ENCODE measurements at regions not wholly inside any gene's neighbourhood (a gene's known extent, or its start where the extent isn't known, plus 50 kb on each side); places are given as distances from the start of the nearest gene placed in this dataset.
A peak's percentile ranks its signal among the peaks of the same experiment; 100 is the strongest.
"Not testable (repeated sequence)": the region's sequence is repeated elsewhere in the genome, so short reads cannot be mapped to it uniquely, and the experiment has no call there.

DNA sequence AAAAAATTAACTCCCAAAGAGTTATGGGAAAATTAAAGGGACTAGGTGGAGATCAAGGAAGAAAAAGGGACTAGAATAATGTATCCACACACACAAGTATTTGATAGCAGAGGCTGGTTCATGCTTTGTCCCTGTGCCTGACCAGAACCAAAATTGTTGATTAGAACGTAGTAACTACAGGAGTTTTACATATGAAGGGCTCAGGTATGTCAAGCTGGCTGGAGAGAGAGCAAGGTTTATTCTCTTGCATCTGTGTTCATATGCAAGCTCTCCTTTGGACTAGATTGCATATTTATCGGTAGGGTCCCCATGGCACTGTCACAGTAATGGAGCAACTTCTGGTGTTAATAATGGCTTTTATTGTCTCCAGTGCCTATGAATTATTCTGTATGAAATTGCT, 239.9 kb upstream of the TRPM3 start:
- DNase-seq = no peak

- no peak for DNase-seq
Measured at GRCh38 chr9:71357346-71357745, 235.9 kb upstream of the TRPM3 start.

- DNase-seq = no peak
Measured at GRCh38 chr9:71355884-71356283, 234.5 kb upstream of the TRPM3 start.

- DNase-seq = no peak
Measured at GRCh38 chr9:71353720-71354119, 232.3 kb upstream of the TRPM3 start.

DNA sequence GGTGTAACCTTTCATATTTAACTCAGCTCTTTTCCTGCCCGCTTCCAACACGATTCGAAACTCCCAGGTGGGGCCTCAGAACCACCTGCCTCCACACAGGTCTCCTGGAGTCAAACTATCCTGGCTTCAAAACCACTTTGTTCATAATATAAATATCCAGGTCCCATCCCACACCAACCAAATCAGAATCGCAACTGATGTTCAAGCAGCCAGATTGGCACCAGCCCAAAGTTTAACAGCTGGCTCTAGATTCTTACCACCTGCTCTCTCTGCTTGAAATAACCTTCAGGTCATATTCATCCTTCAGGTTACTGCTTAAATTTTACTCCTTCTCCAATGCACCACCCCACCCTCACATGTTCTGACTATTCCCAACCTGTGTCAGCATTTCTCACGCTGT, 231.4 kb upstream of the TRPM3 start:
- DNase-seq = no peak

GRCh38 chr9:71349218-71349617, 227.8 kb upstream of the TRPM3 start:
- no peak for DNase-seq

- no peak for DNase-seq
Measured at GRCh38 chr9:71333321-71333720, 211.9 kb upstream of the TRPM3 start.

- DNase-seq = no peak
Measured at GRCh38 chr9:71331603-71332002, 210.2 kb upstream of the TRPM3 start.

DNA sequence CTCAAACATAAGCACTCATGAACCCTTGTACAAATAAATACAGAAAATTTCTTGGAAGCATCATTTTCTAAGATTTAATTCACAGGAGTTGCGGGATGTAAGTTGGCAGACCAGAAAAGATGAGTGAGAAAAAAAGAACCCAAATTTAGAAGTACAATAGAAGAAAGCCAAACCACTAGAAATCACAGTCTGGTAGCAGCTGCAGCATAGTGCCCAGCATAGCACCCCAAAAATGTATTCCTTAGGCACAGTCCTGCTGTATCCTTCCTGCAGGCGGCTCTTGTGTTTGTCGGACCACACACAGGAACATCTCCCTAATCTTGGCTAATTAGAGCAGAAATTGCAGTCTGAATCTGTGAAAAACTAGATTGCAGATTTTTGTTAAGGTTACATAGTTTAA, 208.5 kb upstream of the TRPM3 start:
- no peak for DNase-seq

GRCh38 chr9:71326360-71326759, 204.9 kb upstream of the TRPM3 start:
- no peak for DNase-seq

- no peak for DNase-seq
Measured at GRCh38 chr9:71323357-71323756, 201.9 kb upstream of the TRPM3 start.

DNA sequence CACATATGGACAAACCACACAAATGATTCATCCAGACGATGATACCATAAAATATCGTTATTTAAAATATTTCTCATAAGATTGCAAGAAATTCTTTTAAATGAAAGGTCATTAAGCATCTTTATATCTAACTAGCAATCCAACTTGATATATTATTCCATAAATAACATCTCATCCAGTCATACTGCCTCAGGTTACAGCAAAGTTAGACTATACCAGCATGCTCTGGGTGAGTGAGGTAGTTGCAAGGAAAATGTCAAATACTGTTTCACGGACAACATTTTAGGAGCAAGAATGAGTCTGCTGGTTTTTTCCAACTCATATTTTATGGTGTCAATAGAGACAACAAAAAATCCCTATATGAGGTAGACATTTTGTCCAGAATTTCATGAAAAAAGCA, 200.9 kb upstream of the TRPM3 start:
- no peak for DNase-seq

GRCh38 chr9:71308454-71308853, 187.0 kb upstream of the TRPM3 start:
- no peak for DNase-seq

GRCh38 chr9:71306134-71306533, 184.7 kb upstream of the TRPM3 start:
- no peak for DNase-seq

DNA sequence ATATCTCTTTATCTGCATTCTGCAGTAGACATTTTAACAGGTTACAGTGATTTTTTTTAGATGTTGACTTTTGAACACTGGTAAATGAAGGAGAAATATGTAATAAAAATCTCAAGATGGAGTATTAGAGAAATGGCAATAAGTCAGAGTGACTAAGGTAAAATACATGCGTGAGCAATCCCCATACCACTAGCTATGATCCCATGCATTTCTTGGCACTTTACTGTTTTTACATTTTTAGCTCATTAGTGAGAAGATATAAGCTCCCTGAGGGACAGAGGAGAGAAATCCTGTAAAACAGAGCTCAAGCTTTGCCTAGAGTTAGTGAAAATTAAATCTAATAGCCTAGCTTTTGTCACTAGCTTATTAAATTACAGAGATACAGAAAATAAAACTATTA, 181.9 kb upstream of the TRPM3 start:
- no peak for DNase-seq

- no peak for DNase-seq
Measured at GRCh38 chr9:71302776-71303175, 181.4 kb upstream of the TRPM3 start.

DNA sequence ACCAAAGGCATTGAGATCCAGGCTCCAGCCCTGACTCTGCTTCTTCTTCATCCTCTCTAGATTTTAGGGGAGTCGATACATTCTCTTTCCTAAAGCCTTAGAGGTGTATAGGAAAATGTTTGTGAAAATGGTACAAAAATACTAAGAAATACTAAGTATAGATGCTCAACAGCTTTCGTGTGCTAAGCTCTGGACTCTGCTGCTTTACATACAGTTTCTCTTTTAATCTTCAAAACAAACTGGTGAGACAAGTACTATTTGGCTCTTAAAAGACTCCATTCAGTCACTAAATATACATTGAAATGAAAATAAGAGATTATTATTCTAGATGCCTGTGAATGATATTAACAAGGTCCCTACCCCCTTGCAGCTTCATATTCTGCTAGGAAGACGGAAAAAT, 174.5 kb upstream of the TRPM3 start:
- DNase-seq = no peak

GRCh38 chr9:71286146-71286545, 164.7 kb upstream of the TRPM3 start:
- DNase-seq = no peak

- peak; percentile 66 for DNase-seq
Measured at GRCh38 chr9:71285191-71285656, 163.8 kb upstream of the TRPM3 start.

DNA sequence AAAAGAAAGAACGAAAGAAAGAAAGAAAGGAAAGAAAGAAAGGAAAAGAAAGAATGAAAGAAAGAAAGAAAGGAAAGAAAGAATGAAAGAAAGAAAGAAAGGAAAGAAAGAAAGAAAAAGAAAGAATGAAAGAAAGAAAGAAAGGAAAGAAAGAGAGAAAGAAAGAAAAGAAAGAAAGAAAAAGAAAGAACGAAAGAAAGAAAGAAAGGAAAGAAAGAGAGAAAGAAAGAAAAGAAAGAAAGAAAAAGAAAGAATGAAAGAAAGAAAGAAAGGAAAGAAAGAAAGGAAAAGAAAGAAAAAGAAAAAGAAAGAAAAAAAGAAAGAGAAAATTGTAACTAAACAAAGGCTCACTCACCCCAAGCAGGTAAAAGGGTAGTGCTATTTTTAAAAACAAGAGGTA, 160.7 kb upstream of the TRPM3 start:
- DNase-seq = not testable (repeated sequence)

DNA sequence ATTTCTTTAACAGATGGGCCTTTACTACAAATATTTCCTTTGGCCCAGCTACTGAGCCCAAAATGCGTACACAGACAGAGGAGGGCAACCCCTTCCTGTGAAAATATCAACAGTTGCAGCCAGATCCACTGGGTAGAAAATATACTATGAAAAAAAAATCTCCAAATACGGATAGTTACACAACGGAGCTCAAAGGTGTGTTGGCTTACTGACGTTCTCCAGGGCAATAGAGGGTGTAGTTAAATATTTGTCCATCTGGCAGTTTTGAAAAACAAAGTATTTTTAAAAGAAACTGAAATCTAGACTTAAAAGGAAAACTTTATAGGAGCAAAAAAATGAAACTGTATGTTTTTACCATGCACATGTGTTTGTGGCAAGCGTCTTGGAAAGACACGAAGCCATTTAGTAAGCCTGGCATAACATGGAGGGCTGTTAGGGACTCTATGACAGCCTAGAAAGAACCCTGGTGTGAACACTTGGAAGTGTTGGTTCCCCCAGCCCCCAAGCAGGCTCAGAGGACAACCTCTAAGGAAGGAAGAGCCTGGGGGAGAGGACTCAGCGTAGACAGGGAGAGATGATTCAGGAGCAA, 157.8 kb upstream of the TRPM3 start:
- DNase-seq = no peak

DNA sequence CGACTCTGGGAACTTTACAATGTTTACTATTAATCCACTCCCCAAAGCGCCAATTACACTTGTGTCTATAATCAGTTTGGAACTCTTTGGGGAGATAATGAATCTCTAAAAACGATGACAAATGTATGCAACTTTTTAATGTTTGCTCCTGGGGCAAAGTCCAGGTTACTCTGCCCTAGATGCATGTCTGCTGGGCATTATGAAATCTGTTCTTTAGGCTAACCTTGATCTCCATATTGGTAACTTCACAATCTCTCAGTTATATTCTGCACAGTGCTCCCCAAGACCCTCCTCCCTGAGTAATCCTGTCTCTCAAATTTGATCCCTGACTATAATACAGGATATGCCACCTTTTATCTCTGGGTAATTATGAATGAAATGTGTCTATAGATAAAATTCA, 152.2 kb upstream of the TRPM3 start:
- DNase-seq = no peak

- no peak for DNase-seq
Measured at GRCh38 chr9:71271602-71272001, 150.2 kb upstream of the TRPM3 start.

DNA sequence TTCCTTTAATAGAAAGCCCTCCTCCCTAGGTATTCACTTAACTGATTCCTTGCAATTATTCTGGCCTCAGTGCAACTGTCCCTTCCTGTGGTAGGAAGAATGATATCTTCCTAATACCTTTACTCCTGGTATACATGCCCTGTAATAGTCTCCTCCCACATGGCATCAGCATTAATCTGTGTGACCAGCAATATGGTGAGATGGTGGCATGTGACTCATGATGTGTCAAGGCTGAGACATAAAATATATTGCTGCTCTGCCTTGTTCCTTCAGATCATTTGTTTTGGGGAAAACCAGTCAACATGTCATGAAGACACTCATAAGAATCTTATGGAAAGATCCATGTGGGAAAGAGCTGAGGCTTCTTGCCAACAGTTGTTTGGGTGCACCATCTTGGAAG, 149.1 kb upstream of the TRPM3 start:
- no peak for DNase-seq

- no peak for DNase-seq
Measured at GRCh38 chr9:71269859-71270258, 148.4 kb upstream of the TRPM3 start.

Data from suppressor macrophage treated with lipopolysaccharide for 4 hours (primary cell).